T1000 (cell line): ENCODE measurements at regions not wholly inside any gene's neighbourhood (a gene's known extent, or its start where the extent isn't known, plus 50 kb on each side); places are given as distances from the start of the nearest gene placed in this dataset.

Experiments used
- DNase-seq: peaks from one replicate; lab custom pipeline; 2025; ENCODE audit warnings: mixed read lengths; lab: John Stamatoyannopoulos, UW

DNA sequence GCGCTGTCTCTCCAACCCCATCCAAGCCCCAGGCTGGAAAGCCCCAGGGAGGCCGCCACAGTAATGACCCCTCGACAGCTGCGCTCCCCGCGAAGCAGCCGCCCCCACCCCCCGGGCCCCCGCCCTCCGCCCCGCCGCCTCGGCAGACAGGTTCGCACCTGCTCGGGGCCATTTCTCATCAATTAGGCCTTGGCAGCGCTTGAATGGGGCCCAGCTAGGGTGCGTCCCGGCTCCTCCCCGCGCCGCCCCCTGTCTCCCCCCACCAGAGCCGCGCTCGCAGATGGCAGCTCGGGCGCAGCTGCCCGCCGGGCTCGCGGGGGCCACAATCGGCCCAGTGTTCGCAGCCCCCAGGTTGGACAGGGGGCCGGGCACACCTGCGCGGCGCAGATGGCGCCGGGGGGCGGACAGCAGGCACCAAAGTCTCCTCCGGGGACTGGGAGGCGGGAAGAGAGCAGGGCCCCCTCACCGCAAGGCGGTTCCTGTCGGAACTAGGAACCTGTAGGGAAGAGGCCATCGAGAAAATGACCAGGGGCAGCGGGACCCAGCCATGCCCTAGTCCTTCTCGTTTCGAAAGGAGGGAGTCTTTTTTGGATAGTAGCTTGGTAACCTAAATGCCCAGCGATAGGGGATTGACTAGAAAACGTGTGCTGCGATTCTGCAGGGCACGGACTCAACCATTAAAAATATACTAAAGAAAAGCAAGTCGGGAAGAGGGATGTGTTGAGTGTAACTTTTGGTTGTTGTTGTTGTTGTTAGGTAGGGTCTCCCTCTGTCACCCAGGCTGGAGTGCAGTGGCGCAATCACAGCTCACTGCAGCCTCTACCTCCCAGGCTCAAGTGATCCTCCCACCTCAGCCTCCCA is 83.2 kb upstream of the EYA2 start:
- no peak for DNase-seq

DNA sequence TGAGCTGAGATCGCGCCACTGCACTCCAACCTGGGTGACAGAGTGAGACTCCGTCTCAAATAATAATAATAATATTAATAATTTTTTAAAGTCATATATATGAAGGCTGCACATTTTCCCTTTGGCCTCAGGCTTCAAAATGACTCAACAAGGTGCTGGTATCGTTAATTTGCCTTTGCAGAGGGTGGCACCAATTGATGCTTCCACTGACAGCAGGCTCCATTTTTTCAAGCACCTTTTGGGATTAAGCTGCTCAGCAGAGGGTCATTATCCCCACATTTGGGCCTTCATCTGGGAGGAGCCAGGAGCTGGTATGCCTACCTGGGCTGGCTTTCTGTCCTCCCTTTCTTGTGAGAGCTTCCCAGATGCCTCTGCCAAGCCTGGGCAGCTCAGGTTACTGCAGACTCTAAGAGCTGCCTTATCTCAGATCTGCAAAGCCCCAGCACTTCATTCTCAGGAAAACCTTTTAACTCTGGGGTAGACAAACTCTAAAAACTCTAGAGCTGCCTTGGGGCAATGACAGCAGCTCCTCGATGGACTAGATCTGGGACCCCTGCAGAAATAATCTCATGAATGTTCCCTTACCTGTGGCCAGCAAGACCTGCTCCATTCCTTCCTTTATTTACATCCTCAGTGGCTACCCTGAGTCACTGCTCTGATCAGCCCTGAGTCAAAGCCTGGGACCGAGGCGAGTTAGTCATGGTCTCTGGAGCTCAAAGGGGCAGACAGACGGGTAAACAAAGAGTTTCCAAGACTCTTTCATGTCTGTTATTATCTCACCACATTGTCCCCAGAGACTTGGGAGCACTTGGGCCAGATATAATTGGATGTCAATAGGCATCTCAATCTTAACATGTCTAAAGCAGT is 80.0 kb upstream of the EYA2 start:
- DNase-seq: peak; percentile 63

DNA sequence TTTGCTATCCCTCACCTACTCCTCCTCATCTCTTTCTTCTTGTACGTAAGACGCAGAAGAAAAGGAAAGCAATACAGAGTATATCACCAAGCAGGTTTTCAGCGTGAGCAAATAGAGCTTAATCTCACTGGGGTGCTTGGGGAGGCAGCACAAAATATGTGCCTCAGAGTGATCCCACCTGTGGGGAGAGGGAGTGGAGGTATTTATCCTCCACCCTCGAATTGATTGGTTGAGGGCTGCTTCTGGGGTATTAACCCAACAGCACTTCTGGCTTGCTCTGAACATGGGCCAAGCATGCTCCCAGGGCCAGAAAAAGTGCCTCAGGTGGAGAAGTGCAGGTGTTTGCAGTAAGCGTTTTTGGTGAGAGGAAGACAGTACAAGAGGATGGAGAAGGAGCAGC is 78.5 kb upstream of the EYA2 start:
- no peak for DNase-seq

DNA sequence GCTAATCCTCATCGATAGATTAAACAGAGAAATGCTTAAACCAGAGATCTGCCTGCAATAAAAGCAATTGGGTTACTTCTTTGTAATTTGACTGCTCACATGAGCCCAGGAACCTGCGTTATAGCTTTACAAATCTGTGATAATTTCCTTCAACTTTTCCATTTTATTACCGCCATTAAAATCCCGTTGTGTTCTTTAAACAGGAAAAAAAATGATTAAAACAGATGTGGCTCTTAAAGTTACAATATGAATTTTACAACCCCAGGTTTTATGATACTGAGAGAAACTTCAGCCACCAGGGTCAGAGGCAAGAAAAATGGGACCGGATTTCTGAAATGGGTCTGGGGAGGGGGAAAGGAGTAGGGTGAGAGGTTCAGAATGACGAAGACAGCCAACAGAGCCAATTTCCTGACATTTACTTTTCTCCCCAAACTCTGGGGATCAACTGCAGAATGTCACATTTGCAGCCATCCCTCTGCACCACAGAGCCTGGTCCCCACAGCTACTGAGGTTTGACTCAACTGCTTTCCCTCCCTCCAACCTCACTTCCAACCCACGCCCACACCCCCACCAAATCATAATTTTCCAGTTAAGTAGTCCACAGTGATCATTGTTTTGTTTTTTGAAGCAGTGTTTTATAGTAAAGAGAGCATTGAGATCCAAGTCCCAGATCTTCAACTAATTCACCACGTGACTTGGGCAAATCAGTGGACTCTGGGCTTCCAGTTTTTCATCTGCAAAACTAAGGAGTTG is 77.6 kb upstream of the EYA2 start:
- DNase-seq: no peak

DNA sequence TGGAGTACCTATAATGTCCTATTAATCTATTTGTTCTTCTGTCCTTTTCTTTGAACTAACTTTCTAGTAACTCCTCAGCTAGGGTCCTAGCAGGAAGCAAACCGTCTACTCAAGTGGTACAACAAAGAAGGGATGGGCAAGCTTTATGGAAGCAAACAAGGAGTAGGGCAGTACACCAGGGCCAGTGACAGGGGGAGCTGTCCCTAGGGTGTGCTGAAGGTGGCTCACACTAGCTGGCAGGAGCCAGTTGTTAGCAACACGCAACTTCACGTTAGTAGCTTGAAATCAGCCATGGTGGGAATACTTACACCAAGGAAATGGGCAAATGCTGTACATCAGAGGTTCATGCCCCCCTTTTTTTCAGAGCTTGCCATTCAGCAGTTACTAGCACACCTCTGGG is 74.0 kb upstream of the EYA2 start:
- DNase-seq: no peak

DNA sequence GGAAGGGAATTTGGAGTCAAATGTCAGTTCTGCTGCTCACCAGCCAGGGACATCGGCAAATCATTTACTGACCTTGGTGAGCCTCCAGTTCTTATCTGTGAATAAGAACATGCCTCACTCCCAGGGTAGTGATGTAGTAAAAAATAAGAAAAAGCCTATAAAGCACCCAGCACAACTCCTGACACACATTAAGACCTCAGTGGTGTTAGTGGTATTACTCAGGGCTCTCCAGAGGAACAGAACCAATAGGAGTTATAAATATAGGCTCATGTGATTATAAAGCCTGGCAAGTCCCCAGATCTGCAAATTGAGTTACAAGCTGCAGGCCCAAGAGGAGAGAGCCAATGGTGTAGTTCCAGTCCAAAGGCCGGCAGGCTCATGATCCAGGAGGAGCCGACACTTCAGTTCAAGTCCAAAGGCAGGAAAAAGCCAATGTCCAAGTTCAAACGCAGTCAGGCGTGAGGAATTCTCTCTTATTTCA is 71.3 kb upstream of the EYA2 start:
- DNase-seq: no peak

DNA sequence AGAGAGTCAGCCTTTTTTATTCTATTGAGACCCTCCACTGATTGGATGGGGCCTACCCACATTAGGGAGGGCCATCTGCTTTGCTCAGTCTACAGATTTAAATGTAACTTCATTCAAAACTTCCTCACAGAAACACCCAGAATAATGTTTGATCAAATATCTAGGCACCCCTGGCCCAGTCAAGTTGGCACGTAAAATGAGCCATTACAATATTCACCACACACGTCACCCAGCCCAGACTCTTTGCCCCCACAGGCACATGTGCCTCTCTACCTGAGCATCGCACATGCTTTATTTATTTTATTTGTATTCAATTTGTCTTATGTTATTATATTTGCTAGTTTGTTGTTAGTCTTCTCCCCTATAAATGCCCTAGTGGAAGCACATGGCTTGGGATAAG is 70.9 kb upstream of the EYA2 start:
- DNase-seq: no peak

DNA sequence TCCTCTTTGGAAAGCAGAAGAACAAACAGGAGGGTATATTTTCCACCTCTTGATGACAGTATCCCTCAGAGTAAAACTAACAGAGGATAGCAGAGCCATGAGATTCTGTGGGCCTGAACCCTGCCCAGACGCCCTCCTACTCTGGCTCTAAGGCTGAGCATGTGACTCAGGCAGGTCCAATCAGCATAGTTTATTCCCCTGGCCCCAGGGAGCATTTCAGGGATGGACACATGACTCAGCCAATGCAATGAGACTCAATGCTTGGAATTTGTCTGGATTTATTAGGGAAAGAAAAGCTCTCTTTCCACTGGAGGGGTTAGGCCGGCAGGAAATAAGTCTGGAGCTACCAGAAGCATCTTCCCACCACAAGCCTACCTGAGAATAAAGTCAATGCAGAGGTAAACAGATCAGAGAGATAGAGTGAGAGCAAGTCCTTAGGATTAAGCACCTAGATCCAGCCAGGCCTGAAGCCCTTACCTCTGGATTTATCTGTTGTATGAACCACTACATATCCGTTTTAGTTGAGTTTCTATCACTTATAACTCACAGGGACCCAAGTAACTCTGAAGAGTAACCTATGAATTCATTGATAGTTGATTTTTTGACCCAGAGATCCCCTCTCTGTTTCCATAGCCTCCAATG is 68.2 kb upstream of the EYA2 start:
- DNase-seq: no peak

DNA sequence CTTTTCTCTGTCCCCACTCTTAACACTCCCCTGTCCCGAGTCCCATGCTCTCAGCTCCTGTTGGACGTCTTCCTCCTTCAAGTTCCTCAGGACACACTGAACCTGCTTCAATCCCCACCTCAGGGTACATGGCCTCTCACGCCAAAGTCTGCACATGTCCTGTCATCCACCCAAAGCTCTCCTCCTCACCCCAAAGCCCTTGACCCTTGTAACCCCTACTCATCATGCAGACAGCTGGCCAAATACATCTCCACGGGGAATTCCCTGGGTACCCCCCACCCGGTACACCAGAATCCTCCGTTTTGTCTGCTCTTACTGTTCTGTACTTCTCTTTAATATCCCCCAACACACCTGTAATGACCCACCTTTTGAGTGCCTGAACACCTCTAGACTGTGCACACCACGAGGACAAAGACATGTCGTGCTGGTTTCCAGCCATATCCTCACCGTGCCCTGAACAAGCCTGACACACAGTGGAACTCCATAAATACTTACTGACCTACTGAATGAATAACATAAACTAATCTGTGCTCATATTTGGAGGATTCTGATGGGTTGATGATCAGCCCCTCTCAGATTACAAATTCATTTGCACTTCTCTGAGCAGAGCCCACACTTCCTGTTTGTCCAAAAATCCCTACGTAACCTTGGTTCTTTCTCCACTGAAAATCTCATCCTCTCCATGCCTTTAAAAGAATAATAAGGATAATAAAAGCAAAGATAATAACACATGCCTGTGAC is 66.8 kb upstream of the EYA2 start:
- no peak for DNase-seq

DNA sequence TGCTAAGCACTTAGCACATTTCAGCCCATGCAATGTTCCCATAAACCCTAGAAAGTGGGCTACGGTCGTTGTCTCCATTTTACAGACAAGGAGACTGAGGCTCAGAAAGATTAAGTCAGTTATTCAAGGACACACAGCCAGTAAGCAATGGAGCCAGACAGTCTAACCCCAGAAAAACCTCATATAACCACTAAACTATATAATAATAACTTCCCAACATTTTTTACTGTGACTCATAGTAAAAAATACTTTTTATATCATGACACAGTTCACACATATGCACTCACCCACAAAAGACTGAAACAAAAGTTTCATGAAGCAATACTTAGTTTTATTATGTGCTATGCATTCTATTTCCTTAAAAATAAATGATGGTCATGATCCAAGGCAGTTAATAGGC is 66.2 kb upstream of the EYA2 start:
- DNase-seq: no peak

DNA sequence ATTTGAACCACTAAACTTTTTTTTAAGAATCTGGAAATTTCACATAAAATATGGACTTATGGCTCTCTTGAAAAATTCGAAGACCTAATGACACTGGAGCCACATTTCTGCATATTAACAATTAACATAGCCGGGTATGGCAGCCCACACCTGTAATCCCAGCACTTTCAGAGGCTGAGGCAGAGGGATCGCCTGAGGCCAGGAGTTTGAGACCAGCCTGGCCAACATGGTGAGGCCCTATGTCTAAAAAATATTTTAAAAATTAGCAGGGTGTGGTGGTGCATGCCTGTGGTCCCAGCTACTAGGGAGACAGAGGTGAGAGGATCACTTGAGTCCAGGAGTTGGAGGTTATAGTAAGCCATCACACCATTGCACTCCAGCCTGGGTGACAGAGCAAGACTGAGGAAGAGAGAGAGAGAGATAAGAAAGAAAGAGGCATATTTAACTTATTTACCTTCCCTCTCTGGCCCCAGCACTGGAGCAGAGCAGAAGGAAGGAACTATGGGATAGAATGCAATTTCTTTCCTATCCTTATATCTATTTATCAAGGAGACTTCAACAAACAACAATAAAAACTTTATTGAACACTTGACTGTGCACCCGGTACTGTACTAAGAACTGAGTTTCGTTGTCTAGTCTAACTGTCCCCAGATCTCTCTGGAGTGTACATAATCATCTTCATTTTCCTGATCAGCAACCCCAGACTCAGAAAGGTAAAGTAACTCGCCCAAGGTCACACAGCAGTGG is 63.6 kb upstream of the EYA2 start:
- no peak for DNase-seq

DNA sequence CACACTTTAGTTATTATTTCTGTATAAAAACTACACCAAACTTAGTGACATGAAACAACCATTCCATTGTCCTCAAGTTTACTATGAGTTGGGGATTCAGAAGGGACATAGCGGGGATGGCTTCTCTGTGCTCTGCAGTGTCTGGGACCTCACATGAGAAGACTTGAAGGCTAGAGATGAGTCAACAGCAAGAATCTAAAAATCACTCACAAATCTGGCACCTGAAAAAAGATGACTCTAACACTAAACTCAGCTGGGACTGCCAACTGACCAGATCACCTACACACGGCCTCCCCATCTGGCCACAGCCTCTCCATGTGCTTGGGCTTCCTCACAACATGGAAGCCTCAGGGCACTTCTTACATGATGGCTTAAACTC is 63.0 kb upstream of the EYA2 start:
- DNase-seq: no peak

DNA sequence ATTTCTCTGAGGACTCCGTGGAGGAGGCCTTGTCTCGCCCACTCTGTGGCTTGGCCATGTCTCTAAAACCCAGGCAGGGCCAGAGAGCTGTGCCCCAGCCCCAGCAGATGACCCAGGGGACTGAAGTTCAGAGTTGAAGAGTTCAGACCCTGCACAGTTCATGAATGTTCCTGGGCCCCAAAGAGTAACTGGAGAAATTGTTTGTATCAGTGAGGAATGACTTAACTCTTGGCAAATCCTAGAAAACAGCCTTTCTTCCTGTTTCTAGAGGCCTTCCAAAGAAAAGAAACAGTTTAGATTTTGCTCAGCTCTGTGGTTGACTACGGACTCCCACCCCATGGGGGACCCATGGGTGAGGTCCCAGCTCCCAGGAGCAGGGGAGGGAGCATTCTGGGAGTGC is 62.1 kb upstream of the EYA2 start:
- no peak for DNase-seq

DNA sequence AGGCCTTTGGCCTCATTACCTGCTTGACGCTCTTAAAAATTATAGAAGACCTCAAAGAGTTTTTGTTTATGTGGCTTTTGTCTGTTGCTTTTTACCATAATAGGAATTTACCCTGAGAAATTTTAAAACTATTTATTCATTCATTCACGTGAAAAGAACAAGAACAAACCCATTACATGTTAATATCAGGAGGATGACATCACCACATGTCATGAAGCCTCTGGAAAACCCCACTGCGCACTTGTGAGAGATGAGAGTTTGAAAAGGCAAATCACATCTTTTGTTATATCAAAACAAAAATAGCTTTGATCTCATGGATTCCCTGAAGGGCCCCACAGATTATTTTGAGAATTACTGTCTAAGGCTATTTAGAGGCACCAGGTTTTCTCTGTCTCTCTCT is 61.3 kb upstream of the EYA2 start:
- DNase-seq: no peak

DNA sequence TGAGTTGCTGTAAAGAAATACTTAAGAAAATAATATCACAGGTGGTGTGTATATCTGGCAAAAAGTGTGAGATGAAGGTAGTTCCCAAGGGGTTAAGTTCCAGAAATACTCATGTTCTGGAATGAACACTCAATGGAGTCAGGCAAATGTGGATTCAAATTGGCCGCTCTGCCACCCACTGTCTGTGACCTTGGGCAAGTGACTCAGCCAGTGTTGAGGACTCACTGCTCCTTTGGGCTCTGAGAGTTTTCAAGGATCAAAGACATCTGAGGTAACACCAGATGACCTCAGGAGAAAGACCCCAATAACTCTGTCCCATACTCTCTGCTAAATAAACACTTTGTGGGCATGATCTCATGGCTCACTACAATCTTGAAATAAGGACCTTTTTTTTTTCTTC is 59.2 kb upstream of the EYA2 start:
- no peak for DNase-seq

DNA sequence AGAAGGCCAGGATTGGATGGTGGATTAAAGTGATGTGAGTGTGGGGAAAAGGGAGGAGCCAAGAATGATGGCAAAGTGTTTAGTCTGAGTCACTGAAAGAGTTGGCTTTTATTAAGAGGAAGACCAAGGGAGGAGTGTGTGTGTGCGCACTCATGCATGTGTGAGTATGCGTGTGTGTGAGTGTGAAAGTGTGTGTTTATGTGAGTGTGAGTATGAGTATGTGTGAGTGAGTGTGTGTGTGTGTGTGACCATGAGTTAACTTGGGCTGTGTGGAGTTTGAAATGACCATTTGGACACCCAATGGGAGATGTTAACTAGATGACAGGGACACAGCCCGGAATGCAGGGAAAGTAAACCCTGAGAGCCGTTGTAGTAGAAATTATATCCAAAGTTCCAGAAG is 57.6 kb upstream of the EYA2 start:
- no peak for DNase-seq

DNA sequence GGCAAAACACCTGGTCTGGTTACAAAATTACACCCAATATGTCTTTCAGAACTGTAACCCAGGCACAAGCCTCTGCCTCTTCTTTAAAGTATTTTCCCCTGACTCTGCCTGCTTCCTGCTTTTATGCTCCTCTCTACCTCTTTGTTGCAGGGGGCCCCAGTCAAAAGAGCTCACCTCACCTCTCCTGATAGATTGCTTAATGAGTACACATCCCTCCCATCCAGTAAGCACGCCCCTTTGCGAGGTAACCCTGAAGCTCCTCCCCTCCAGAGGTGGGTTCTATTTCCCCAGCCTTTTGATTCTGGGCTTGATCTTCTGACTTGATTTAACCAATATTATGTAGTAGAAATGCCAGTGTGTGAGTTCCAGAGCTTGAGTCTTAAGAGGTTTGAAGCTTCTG is 56.6 kb upstream of the EYA2 start:
- no peak for DNase-seq

DNA sequence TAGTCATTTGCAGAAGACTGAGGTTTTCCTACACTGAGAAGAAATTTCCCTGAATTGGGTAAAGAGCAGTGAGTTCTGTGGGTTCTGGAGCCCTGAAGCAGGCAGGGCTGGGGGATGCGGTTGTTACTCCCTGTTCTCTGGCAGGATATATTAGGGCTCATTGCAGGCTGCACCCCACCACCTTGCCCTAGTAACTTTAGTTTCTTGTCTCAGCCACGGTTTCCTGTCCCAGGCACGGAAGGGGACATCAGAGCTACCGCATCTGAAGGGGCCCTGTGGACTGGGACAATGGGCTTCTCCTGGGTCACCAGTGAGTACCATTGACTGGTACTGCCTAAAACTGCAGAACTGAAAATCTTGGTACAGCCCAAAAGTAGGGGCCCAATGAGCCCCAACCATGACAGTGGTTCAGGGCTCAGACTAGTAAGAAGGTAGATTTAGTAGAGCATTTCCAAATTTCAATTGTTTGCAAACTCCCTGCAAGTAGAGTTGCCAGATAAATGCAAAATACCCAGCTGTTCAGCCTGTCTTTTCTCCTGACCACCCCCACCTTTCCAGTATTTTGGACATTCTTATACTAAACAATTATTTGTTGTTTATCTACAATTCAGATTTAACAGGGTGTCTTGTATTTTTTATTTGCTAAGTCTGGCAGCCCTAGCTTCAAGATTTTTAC is 54.5 kb upstream of the EYA2 start:
- DNase-seq: no peak
